ENCODE measurements at regions not wholly inside any gene's neighbourhood (a gene's known extent, or its start where the extent isn't known, plus 50 kb on each side); places are given as distances from the start of the nearest gene placed in this dataset.

DNA sequence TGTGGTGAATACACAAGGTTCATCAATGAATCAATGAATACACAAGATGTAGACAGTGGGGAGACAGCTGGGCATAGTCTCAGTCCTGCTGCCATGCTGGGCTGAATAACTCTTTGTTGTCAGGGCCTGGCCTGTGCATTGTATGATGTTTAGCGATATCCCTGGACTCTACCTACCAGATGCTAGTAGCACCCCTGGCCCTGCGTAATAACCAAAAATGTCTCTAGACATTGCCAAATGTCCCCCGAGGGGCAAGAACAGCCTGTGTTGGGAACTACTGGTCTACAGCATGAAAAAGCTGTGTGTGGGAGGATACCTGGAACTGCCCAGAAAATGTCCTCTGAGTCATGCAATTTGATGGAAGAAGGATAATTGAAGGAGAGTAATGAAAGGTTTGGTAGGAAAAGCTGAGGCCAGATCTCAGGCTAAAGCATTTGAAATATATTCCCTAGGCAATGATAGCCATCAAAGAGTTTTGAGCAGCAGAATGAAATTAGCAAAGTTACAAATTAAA lies 128.2 kb downstream of the TMEM30B start:
- no peaks in the 10 kb centered on the region for H3K4me1 ChIP-seq
- DNase-seq (no peak), ATAC-seq (ENCODE audit: low FRiP score in 2 of 2) (peak in 1 of 2 donors; percentile 79)
- H3K9me3 ChIP-seq: no peaks in the 10 kb centered on the region
- no peak overlapping the region for H3K4me3 ChIP-seq
- WGBS, 2 donors: 85 to 96% methylated on average over 3 of the region's 3 CpGs
- no peak for TF ChIP-seq POLR2AphosphoS5 (IDR thresholded peaks at IDR 0.05)
- no peak for TF ChIP-seq POLR2A (IDR thresholded peaks at IDR 0.05)
- TF ChIP-seq CTCF (IDR thresholded peaks at IDR 0.05): no peak
- TF ChIP-seq EP300 (IDR thresholded peaks at IDR 0.05): no peak
- H3K27ac ChIP-seq: no peak overlapping the region
- H3K36me3 ChIP-seq: no peaks in the 10 kb centered on the region
- H3K27me3 ChIP-seq: no peaks in the 10 kb centered on the region

GRCh38 chr14:61151251-61151650 lies 129.9 kb downstream of the TMEM30B start:
- ATAC-seq (ENCODE audit: low FRiP score in 2 of 2): no peak
- TF ChIP-seq POLR2A (IDR thresholded peaks at IDR 0.05): no peak
- no peak for TF ChIP-seq EP300 (IDR thresholded peaks at IDR 0.05)
- no peak for TF ChIP-seq POLR2AphosphoS5 (IDR thresholded peaks at IDR 0.05)
- Histone ChIP-seq H3K4me3 (no peak overlapping the region), H3K9me3 (no peaks in the 10 kb centered on the region), H3K27ac (no peak overlapping the region), H3K4me1 (no peaks in the 10 kb centered on the region), H3K27me3 (no peaks in the 10 kb centered on the region), H3K36me3 (no peaks in the 10 kb centered on the region)
- DNase-seq: no peak
- 89 to 93% methylated on average over 4 of the region's 4 CpGs for WGBS, 2 donors

GRCh38 chr14:61150851-61151250 lies 130.3 kb downstream of the TMEM30B start:
- DNase-seq: no peak
- H3K36me3 ChIP-seq: no peaks in the 10 kb centered on the region
- ATAC-seq (ENCODE audit: low FRiP score in 2 of 2): no peak
- WGBS, 2 donors: 89 to 91% methylated on average over 3 of the region's 3 CpGs
- no peaks in the 10 kb centered on the region for H3K9me3 ChIP-seq
- TF ChIP-seq POLR2A (IDR thresholded peaks at IDR 0.05) (no peak), CTCF (IDR thresholded peaks at IDR 0.05) (no peak), EP300 (IDR thresholded peaks at IDR 0.05) (no peak), POLR2AphosphoS5 (IDR thresholded peaks at IDR 0.05) (no peak)
- H3K27me3 ChIP-seq: no peaks in the 10 kb centered on the region
- no peaks in the 10 kb centered on the region for H3K4me1 ChIP-seq
- no peak overlapping the region for H3K4me3 ChIP-seq
- no peak overlapping the region for H3K27ac ChIP-seq

DNA sequence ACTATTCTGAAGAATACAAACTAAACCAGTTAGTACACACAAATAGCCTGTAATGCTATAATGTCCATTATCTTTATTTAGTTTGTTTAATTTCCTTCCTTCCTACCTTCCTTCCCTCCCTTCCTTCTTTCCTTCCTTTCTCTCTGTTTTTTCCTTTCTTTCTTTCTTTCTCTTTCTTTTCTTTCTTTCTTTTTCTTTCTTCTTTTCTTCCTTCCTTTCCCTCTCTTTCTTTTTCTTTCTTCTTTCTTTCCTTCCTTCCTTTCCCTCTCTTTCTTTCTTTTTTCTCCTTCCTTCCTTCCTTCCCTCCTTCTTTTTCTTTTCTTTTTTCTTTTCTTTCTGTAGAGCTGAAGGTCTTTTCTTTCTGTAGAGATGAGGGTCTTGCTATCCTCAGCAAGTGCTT lies 131.2 kb downstream of the TMEM30B start:
- H3K36me3 ChIP-seq: no peaks in the 10 kb centered on the region
- H3K27ac ChIP-seq: no peak overlapping the region
- no peak for ATAC-seq (ENCODE audit: low FRiP score in 2 of 2)
- no peaks in the 10 kb centered on the region for H3K9me3 ChIP-seq
- no peak for TF ChIP-seq CTCF (IDR thresholded peaks at IDR 0.05)
- no peaks in the 10 kb centered on the region for H3K27me3 ChIP-seq
- H3K4me3 ChIP-seq: no peak overlapping the region
- no peak for DNase-seq
- H3K4me1 ChIP-seq: no peaks in the 10 kb centered on the region

DNA sequence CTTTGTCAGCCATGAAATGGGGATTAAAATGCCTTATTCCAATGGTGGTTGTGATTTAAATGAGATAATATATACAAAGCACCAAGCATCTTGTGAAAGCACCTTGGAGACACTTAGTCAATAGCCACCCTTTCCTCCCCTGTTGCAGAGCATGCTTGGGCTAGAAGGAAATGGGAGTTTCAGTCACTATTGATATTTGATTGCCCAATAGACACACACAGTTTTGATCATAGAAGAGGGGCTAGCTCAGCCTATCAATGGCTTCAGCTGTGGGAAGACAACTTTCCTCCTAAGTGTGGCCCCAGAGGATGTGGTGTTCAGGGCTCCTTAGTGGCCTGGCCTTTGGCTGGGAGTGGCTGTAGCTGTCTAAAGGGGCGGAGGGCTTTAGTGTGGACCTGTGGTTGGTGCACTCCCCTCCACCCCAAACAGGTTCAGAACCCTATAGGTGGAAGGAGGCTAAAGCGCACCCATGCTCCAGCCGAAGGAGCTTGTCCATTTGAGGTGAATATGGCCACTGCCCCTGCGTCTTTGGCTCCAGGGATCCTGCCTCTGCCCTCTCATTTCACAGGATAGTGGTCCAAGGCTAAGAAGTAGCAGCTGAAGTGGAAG lies 132.3 kb downstream of the TMEM30B start:
- no peak for TF ChIP-seq POLR2A (IDR thresholded peaks at IDR 0.05)
- TF ChIP-seq CTCF (IDR thresholded peaks at IDR 0.05): no peak
- no peak for TF ChIP-seq EP300 (IDR thresholded peaks at IDR 0.05)
- no peak for TF ChIP-seq POLR2AphosphoS5 (IDR thresholded peaks at IDR 0.05)
- no peak for ATAC-seq (ENCODE audit: low FRiP score in 2 of 2)
- 91 to 97% methylated on average over 4 of the region's 4 CpGs for WGBS, 2 donors
- H3K4me3 ChIP-seq: no peak overlapping the region
- H3K36me3 ChIP-seq: no peaks in the 10 kb centered on the region
- DNase-seq: no peak
- no peaks in the 10 kb centered on the region for H3K27me3 ChIP-seq
- H3K27ac ChIP-seq: no peak overlapping the region
- H3K4me1 ChIP-seq: no peaks in the 10 kb centered on the region
- H3K9me3 ChIP-seq: peaks cover 0 to 4% (median 3%) of the 10 kb centered on the region in 4 donors

Data from upper lobe of left lung (tissue), 6 donors.